VCaP (cell line): ENCODE measurements at regions not wholly inside any gene's neighbourhood (a gene's known extent, or its start where the extent isn't known, plus 50 kb on each side); places are given as distances from the start of the nearest gene placed in this dataset.
A peak's percentile ranks its signal among the peaks of the same experiment; 100 is the strongest.
"Not testable (repeated sequence)": the region's sequence is repeated elsewhere in the genome, so short reads cannot be mapped to it uniquely, and the experiment has no call there.

Source experiments
- H3K27ac ChIP-seq: fragments of 450-650 bp; 2 replicates; pipeline ENCODE4 v1.5.1; 2017
- CTCF ChIP-seq: fragments of 450-650 bp; conservative IDR thresholded peaks from 2 replicates; pipeline ENCODE4 v1.5.1; 2017; ENCODE audit warnings: mild to moderate bottlenecking, moderate library complexity

GRCh38 chr12:46660276-46660675, 165.5 kb downstream of the SLC38A4 start:
- no peak for TF ChIP-seq CTCF
- H3K27ac ChIP-seq, result no peak overlapping the region

GRCh38 chr12:46659824-46660223, 166.0 kb downstream of the SLC38A4 start:
- H3K27ac ChIP-seq, result no peak overlapping the region
- TF ChIP-seq CTCF, result no peak

- TF ChIP-seq CTCF, result no peak
- no peak overlapping the region for H3K27ac ChIP-seq
Measured at GRCh38 chr12:46659032-46659650, 166.7 kb downstream of the SLC38A4 start.

- H3K27ac ChIP-seq, result no peak overlapping the region
- TF ChIP-seq CTCF, result no peak
Measured at GRCh38 chr12:46657453-46658411, 168.1 kb downstream of the SLC38A4 start.

- not testable (repeated sequence) for H3K27ac ChIP-seq
Measured at GRCh38 chr12:46655984-46656383, 169.8 kb downstream of the SLC38A4 start.

- no peak for TF ChIP-seq CTCF
- H3K27ac ChIP-seq, result no peak overlapping the region
Measured at GRCh38 chr12:46653311-46653710, 172.5 kb downstream of the SLC38A4 start.

- H3K27ac ChIP-seq, result no peak overlapping the region; the same call in 1 of the 2 replicates
- no peak for TF ChIP-seq CTCF
Measured at GRCh38 chr12:46652692-46653091, 173.1 kb downstream of the SLC38A4 start.

- no peak for TF ChIP-seq CTCF
- peak overlapping the region; percentile 62 for H3K27ac ChIP-seq
Measured at GRCh38 chr12:46650688-46651087, 175.1 kb downstream of the SLC38A4 start.
